Ovary (tissue), 7 donors: ENCODE measurements at regions not wholly inside any gene's neighbourhood (a gene's known extent, or its start where the extent isn't known, plus 50 kb on each side); places are given as distances from the start of the nearest gene placed in this dataset.

Source experiments
- DNase-seq, 5 donors: peaks; one replicate each; pipeline ENCODE4 v3.0.0-alpha.2; 2019 to 2020
- H3K27ac ChIP-seq, 2 donors: fragments of 200-600 bp; one replicate each; pipeline versions ENCODE4 v1.5.1 to v1.8.0; 2019 to 2022
- H3K27me3 ChIP-seq: fragments of 200-600 bp; one replicate; pipeline ENCODE4 v1.8.0; 2022
- H3K36me3 ChIP-seq: fragments of 200-600 bp; sonication (generic); one replicate; pipeline ENCODE4 v1.5.1; 2019
- H3K4me1 ChIP-seq: one replicate; pipeline ENCODE4 v1.8.1; 2013; ENCODE audit warnings: mild to moderate bottlenecking, moderate library complexity; ENCODE audit not compliant: insufficient read depth
- H3K4me3 ChIP-seq: fragments of 200-600 bp; sonication (generic); one replicate; pipeline ENCODE4 v1.5.1; 2017
- H3K9me3 ChIP-seq, 2 donors: fragments of 200-600 bp in 1 of 2; sonication (generic) in 1 of 2; one replicate each; pipeline versions ENCODE4 v1.5.1 to v1.8.1; 2013 to 2019; ENCODE audit warnings: mild to moderate bottlenecking in 1 of 2, moderate library complexity in 1 of 2
- CTCF ChIP-seq, 3 donors: fragments of 450-650 bp in 2 of 3; fragments of 200-600 bp in 1 of 3; IDR thresholded peaks; one replicate each; pipeline versions ENCODE4 v1.5.1 to v1.8.0; 2016 to 2022; ENCODE audit warnings: antibody characterized with exemption in 3 of 3, mild to moderate bottlenecking in 1 of 3
- EP300 ChIP-seq: sonication (generic); formaldehyde crosslinking; IDR thresholded peaks from one replicate; pipeline ENCODE4 v1.6.1; 2017; ENCODE audit warnings: antibody characterized with exemption
- POLR2A ChIP-seq: fragments of 450-650 bp; IDR thresholded peaks from one replicate; pipeline ENCODE4 v1.6.1; 2017; ENCODE audit warnings: antibody characterized with exemption, mild to moderate bottlenecking, moderate library complexity
- WGBS, 3 donors: extraction: QIAGEN DNeasy Blood & Tissue Kit in 1 of 3; methylation state at CpG; one replicate each; pipeline versions ENCODE4 v1.1.5 to v1.1.7; 2013 to 2017; 5-methylcytosine and 5-hydroxymethylcytosine counted together
- intact Hi-C, 4 donors: fragments of 100-400 bp; cut with DNase I; formaldehyde crosslinking; loops; one replicate each; pipeline versions ENCODE4 v1.11.0 to v1.15.1; 2022 to 2023
- donor health status: DM: no; HTN: no; CAD: no; lungs with moderate emphysema.
- donor health status: DM: no; HTN: no; CAD: no.
- donor health status: Bipolar disorder and iron deficiency.
- donor health status: DM: no; HTN: no; CAD: no.
- donor health status: DM: yes; HTN: yes; CAD: no.

GRCh38 chr14:66371776-66372175 lies 114.4 kb upstream of the CCDC196 start:
- intact Hi-C loops, result no loop called here
- Histone ChIP-seq H3K36me3 (no peaks in the 10 kb centered on the region), H3K4me1 (no peaks in the 10 kb centered on the region), H3K27me3 (no peaks in the 10 kb centered on the region), H3K4me3 (no peak overlapping the region), H3K9me3 (no peaks in the 10 kb centered on the region), H3K27ac (no peak overlapping the region)
- no peak for TF ChIP-seq EP300
- TF ChIP-seq POLR2A, result no peak
- TF ChIP-seq CTCF (IDR thresholded peaks at IDR 0.05), result no peak
- no peak for DNase-seq
- 48 to 88% (median 87%) methylated on average over 2 of the region's 2 CpGs for WGBS, 3 donors

- no peaks in the 10 kb centered on the region for H3K27me3 ChIP-seq
- H3K4me3 ChIP-seq, result no peak overlapping the region
- no peaks in the 10 kb centered on the region for H3K36me3 ChIP-seq
- H3K9me3 ChIP-seq, result no peaks in the 10 kb centered on the region
- peaks cover 4% of the 10 kb centered on the region for H3K4me1 ChIP-seq
- intact Hi-C loops, result no loop called here
- TF ChIP-seq POLR2A (no peak), EP300 (no peak), CTCF (IDR thresholded peaks at IDR 0.05) (no peak)
- WGBS, 3 donors, result 74 to 75% (median 74%) methylated on average over 5 of the region's 5 CpGs
- no peak for DNase-seq
- no peak overlapping the region for H3K27ac ChIP-seq
Observed at GRCh38 chr14:66375046-66375964, 110.9 kb upstream of the CCDC196 start.

- intact Hi-C loops, result no loop called here
- Histone ChIP-seq H3K9me3 (no peaks in the 10 kb centered on the region), H3K4me1 (peaks cover 4% of the 10 kb centered on the region), H3K36me3 (no peaks in the 10 kb centered on the region), H3K4me3 (no peak overlapping the region), H3K27ac (no peak overlapping the region), H3K27me3 (no peaks in the 10 kb centered on the region)
- WGBS, 3 donors, result 82 to 96% (median 88%) methylated on average over 1 of the region's 1 CpG
- DNase-seq, result no peak
- TF ChIP-seq POLR2A (no peak), EP300 (no peak), CTCF (IDR thresholded peaks at IDR 0.05) (no peak)
Observed at GRCh38 chr14:66377574-66377973, 108.6 kb upstream of the CCDC196 start.

GRCh38 chr14:66378712-66379505 lies 107.3 kb upstream of the CCDC196 start:
- DNase-seq, result peak in 1 of 5 donors; percentile 35
- WGBS, 3 donors, result 64 to 71% (median 64%) methylated on average over 4 of the region's 4 CpGs
- Histone ChIP-seq H3K27ac (no peak overlapping the region), H3K9me3 (no peaks in the 10 kb centered on the region), H3K4me1 (peaks cover 4% of the 10 kb centered on the region), H3K4me3 (no peak overlapping the region), H3K36me3 (no peaks in the 10 kb centered on the region), H3K27me3 (no peaks in the 10 kb centered on the region)
- intact Hi-C loops, result no loop called here
- no peak for TF ChIP-seq CTCF (IDR thresholded peaks at IDR 0.05)
- TF ChIP-seq POLR2A, result no peak
- TF ChIP-seq EP300, result no peak
